ENCODE measurements at regions not wholly inside any gene's neighbourhood (a gene's known extent, or its start where the extent isn't known, plus 50 kb on each side); places are given as distances from the start of the nearest gene placed in this dataset.

DNA sequence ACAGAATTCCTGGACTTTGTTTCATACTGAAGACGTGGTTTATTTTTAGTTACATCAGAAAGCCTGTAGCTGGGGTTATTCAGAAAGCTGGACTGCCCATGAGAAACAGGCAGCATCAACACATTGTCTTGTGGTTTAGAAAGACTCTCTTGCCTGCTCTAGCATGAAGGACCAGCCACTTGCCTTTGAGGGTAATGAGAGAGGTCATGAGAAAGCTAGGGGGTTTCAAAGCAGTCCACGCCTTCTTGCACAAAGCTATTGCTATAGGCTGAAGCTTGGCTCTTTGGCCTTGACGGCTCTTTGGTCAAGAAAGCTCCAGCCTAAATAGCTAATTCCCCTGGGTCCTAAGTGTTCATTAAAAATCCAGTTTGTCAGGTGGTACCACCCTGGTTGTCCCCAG lies 208.1 kb downstream of the PRDM2 start:
- H3K27me3 Mint-ChIP-seq = peaks cover 19% of the 10 kb centered on the region
- TF ChIP-seq, protein P1, sequence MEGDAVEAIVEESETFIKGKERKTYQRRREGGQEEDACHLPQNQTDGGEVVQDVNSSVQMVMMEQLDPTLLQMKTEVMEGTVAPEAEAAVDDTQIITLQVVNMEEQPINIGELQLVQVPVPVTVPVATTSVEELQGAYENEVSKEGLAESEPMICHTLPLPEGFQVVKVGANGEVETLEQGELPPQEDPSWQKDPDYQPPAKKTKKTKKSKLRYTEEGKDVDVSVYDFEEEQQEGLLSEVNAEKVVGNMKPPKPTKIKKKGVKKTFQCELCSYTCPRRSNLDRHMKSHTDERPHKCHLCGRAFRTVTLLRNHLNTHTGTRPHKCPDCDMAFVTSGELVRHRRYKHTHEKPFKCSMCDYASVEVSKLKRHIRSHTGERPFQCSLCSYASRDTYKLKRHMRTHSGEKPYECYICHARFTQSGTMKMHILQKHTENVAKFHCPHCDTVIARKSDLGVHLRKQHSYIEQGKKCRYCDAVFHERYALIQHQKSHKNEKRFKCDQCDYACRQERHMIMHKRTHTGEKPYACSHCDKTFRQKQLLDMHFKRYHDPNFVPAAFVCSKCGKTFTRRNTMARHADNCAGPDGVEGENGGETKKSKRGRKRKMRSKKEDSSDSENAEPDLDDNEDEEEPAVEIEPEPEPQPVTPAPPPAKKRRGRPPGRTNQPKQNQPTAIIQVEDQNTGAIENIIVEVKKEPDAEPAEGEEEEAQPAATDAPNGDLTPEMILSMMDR (IDR thresholded peaks at IDR 0.05; ENCODE audit: unreplicated experiment) = no peak
- H3K9me3 Mint-ChIP-seq (ENCODE audit: low read depth) = peaks cover 8% of the 10 kb centered on the region
- no peaks in the 10 kb centered on the region for H3K36me3 Mint-ChIP-seq (ENCODE audit: insufficient read depth)
- no peak for DNase-seq (ENCODE audit: low spot score, unreplicated experiment)
- H3K4me1 Mint-ChIP-seq (ENCODE audit: low read depth) = peaks cover 21% of the 10 kb centered on the region
- H3K27ac Mint-ChIP-seq = no peak overlapping the region
- no peak overlapping the region for H3K4me3 Mint-ChIP-seq (ENCODE audit: low read depth)

DNA sequence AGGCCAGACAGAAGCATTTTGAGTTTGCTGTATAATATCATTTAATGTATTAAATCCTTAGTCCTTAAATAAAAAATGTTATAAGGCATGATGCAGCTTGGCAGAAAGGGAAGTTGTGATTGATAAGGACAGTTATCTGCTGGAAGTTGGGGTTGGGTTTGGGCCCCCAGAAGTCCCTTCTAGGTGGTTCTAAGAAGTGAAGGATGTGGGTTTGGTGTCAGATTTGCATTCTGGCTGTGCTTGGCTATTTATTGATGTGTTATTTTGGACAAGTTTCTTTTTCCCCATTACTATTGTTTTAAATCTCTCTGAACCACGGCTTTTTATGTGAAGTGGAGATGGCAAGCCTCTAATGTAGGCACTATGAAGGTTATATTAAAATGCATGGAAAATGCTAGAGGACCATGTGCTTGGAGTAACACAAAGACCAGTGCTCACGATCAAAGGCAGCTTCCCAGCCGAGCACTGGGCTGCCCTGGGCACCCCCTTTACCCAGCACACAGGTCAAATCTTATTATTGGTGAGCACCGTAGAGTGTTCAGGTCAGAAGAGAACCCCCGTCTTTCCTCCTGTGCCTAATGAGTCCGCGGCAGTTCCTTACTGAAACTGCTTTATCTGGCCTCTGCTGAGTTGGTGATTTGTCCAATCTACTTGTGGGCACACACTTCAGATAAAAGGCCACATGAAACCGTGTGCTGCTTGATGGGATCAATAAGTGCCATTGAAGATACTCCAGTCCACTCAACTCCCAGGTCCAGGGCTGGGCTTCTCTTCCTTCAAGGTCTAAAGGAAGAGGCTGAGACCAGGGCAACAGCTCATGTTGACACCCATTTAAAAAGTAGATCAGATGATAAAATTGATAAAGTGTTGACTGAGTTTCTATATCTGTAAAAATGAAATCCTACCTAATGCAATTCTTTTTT lies 212.0 kb downstream of the PRDM2 start:
- H3K27ac Mint-ChIP-seq = no peak overlapping the region
- DNase-seq (ENCODE audit: low spot score, unreplicated experiment) = no peak
- no peaks in the 10 kb centered on the region for H3K36me3 Mint-ChIP-seq (ENCODE audit: insufficient read depth)
- no peak overlapping the region for H3K4me3 Mint-ChIP-seq (ENCODE audit: low read depth)
- H3K27me3 Mint-ChIP-seq = peaks cover 15% of the 10 kb centered on the region
- TF ChIP-seq, protein P1 (IDR thresholded peaks at IDR 0.05; ENCODE audit: unreplicated experiment) = no peak
- H3K9me3 Mint-ChIP-seq (ENCODE audit: low read depth) = no peaks in the 10 kb centered on the region
- H3K4me1 Mint-ChIP-seq (ENCODE audit: low read depth) = peaks cover 21% of the 10 kb centered on the region

DNA sequence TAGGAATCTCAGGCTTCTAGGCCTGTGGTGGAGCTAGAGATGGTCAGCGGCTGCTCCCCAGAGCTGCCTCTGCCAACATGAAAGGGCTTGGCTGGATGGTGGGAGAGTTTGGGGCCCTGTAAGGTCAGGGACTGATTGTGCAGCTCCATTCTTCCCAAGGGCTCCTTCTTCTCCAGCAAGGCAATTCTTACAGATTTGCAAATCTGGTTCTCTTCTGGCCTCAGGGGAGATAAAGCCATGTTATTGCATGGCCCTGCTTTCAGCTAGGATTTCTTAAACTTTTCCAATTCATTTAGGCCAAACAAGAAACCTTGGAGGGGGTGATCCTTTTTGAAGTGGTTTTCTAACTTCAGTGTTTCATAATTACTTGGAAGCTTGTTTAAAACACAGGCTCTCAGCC lies 213.4 kb downstream of the PRDM2 start:
- TF ChIP-seq, protein P1 (IDR thresholded peaks at IDR 0.05; ENCODE audit: unreplicated experiment) = no peak
- peaks cover 4% of the 10 kb centered on the region for H3K9me3 Mint-ChIP-seq (ENCODE audit: low read depth)

GRCh38 chr1:13916530-13916929 lies 216.5 kb downstream of the PRDM2 start:
- Mint-ChIP-seq H3K27ac (no peak overlapping the region), H3K27me3 (peaks cover 16% of the 10 kb centered on the region), H3K4me1 (ENCODE audit: low read depth) (peaks cover 5% of the 10 kb centered on the region)

More for the DNA sequence above, 213.4 kb downstream of the PRDM2 start:
- peaks cover 18% of the 10 kb centered on the region for H3K27me3 Mint-ChIP-seq
- H3K4me1 Mint-ChIP-seq (ENCODE audit: low read depth) = peaks cover 20% of the 10 kb centered on the region
- no peak overlapping the region for H3K4me3 Mint-ChIP-seq (ENCODE audit: low read depth)
- H3K36me3 Mint-ChIP-seq (ENCODE audit: insufficient read depth) = no peaks in the 10 kb centered on the region
- no peak for DNase-seq (ENCODE audit: low spot score, unreplicated experiment)
- no peak overlapping the region for H3K27ac Mint-ChIP-seq

DNA sequence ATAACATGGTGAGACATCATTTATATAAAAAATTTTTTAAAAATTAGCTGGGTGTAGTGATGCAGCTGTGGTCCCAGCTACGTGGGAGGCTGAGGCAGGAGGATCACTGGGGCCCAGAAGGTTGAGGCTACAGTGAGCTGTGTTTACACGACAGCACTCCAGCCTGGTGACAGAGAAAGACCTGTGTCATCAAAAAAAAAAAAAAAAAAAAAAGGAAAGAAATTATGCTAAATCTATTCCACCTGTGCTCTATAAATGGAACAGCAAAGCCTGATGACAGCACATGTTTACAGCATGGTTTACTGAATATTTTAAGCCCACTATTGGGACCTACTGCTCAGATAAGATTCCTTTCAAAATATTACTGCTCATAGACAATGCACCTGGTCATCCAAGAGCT lies 217.6 kb downstream of the PRDM2 start:
- Mint-ChIP-seq H3K4me1 (ENCODE audit: low read depth) (no peaks in the 10 kb centered on the region), H3K27me3 (peaks cover 16% of the 10 kb centered on the region), H3K36me3 (ENCODE audit: insufficient read depth) (no peaks in the 10 kb centered on the region), H3K9me3 (ENCODE audit: low read depth) (peaks cover 16% of the 10 kb centered on the region), H3K27ac (no peak overlapping the region), H3K4me3 (ENCODE audit: low read depth) (no peak overlapping the region)
- DNase-seq (ENCODE audit: low spot score, unreplicated experiment) = no peak
- TF ChIP-seq, protein P1 (IDR thresholded peaks at IDR 0.05; ENCODE audit: unreplicated experiment) = no peak

More at GRCh38 chr1:13916530-13916929, 216.5 kb downstream of the PRDM2 start:
- H3K36me3 Mint-ChIP-seq (ENCODE audit: insufficient read depth) = no peaks in the 10 kb centered on the region
- no peak for DNase-seq (ENCODE audit: low spot score, unreplicated experiment)
- TF ChIP-seq, protein P1 (IDR thresholded peaks at IDR 0.05; ENCODE audit: unreplicated experiment) = no peak
- peaks cover 16% of the 10 kb centered on the region for H3K9me3 Mint-ChIP-seq (ENCODE audit: low read depth)
- no peak overlapping the region for H3K4me3 Mint-ChIP-seq (ENCODE audit: low read depth)
